ENCODE measurements at regions not wholly inside any gene's neighbourhood (a gene's known extent, or its start where the extent isn't known, plus 50 kb on each side); places are given as distances from the start of the nearest gene placed in this dataset.

DNA sequence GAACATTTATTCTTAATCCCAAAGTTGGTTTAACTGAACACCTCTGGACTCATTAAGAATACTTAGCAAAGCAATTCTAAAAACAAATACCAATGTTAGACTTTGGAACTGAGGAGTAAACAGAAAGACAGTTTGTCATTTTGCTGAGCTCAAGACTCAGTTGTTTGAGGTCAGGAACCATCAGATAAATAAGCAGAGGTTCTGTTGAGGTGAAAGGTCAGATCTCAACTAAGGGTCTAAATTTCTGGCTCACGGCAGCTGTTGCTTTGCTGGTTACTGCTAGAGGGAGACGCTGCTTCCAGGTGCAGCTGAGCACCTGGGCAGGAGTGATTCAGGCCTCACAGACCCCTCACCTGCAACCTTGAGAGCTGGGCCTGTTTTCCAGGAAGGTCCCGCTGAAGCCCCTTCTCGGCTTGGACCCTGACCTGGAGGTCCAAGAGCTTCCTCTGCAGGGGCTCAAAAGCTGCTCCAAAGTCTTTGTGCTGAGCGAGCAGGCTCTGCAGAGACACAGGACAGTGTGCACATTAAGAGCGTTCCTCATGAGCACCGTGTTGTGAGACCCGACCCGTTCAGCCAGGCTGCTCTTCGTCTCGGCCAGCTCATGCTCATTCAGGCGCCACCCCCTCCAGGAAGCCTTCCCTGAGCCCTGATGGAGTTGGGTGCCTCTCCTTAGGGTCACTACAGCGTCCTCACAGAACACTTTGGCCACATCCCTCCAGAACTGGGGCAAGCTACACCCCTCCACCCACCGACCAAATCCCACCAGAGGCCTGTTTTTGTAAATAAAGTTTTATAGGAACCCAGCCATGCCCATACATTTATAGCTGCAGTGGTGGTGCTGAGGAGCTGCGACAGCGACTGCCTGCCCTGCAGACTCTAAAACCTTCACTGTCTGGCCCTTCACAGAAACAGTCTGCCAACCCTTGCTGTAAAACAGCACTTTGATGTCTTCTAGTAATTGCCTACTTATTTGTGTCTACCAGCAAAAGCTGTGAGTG, 72.0 kb downstream of the SYNE3 start:
- no peak for TF ChIP-seq EZH2phosphoT487 (IDR thresholded peaks at IDR 0.05; ENCODE audit: borderline replicate concordance, low read length)
- TF ChIP-seq, protein P1, sequence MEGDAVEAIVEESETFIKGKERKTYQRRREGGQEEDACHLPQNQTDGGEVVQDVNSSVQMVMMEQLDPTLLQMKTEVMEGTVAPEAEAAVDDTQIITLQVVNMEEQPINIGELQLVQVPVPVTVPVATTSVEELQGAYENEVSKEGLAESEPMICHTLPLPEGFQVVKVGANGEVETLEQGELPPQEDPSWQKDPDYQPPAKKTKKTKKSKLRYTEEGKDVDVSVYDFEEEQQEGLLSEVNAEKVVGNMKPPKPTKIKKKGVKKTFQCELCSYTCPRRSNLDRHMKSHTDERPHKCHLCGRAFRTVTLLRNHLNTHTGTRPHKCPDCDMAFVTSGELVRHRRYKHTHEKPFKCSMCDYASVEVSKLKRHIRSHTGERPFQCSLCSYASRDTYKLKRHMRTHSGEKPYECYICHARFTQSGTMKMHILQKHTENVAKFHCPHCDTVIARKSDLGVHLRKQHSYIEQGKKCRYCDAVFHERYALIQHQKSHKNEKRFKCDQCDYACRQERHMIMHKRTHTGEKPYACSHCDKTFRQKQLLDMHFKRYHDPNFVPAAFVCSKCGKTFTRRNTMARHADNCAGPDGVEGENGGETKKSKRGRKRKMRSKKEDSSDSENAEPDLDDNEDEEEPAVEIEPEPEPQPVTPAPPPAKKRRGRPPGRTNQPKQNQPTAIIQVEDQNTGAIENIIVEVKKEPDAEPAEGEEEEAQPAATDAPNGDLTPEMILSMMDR (IDR thresholded peaks at IDR 0.05; ENCODE audit: low read depth, low read length, poor library complexity, severe bottlenecking) = no peak
- no peak overlapping the region for H3K4me3 ChIP-seq (ENCODE audit: low read length)
- H3K79me2 ChIP-seq (ENCODE audit: control insufficient read depth, low read length) = no peaks in the 10 kb centered on the region
- H4K20me1 ChIP-seq (ENCODE audit: control insufficient read depth, insufficient read depth, low read depth, low read length) = no peaks in the 10 kb centered on the region
- no peaks in the 10 kb centered on the region for H3K9me3 ChIP-seq (ENCODE audit: control insufficient read depth, insufficient read depth, low read length)
- H3K27ac ChIP-seq (ENCODE audit: low read depth, low read length) = no peak overlapping the region
- H3F3A ChIP-seq (ENCODE audit: control insufficient read depth, insufficient read depth) = no peaks in the 10 kb centered on the region
- no peaks in the 10 kb centered on the region for H3K27me3 ChIP-seq (ENCODE audit: control insufficient read depth, low read length)
- H3K9me2 ChIP-seq (replicated peaks; ENCODE audit: control insufficient read depth, low read length) = no peaks in the 10 kb centered on the region
- H3K4me2 ChIP-seq (ENCODE audit: low read length) = no peak overlapping the region
- peaks cover 20% of the 10 kb centered on the region for H3K4me1 ChIP-seq (ENCODE audit: control insufficient read depth, low read length)
- H3K36me3 ChIP-seq (ENCODE audit: control insufficient read depth, low read length) = no peaks in the 10 kb centered on the region

GRCh38 chr14:95442633-95443021, 73.8 kb downstream of the SYNE3 start:
- Histone ChIP-seq H3K4me2 (ENCODE audit: low read length) (no peak overlapping the region), H3K27ac (ENCODE audit: low read depth, low read length) (no peak overlapping the region), H3K9me2 (replicated peaks; ENCODE audit: control insufficient read depth, low read length) (no peaks in the 10 kb centered on the region), H3K79me2 (ENCODE audit: control insufficient read depth, low read length) (no peaks in the 10 kb centered on the region), H3K4me1 (ENCODE audit: control insufficient read depth, low read length) (peaks cover 38% of the 10 kb centered on the region), H4K20me1 (ENCODE audit: control insufficient read depth, insufficient read depth, low read depth, low read length) (no peaks in the 10 kb centered on the region), H3K4me3 (ENCODE audit: low read length) (no peak overlapping the region), H3F3A (ENCODE audit: control insufficient read depth, insufficient read depth) (no peaks in the 10 kb centered on the region), H3K36me3 (ENCODE audit: control insufficient read depth, low read length) (no peaks in the 10 kb centered on the region), H3K9me3 (ENCODE audit: control insufficient read depth, insufficient read depth, low read length) (no peaks in the 10 kb centered on the region), H3K27me3 (ENCODE audit: control insufficient read depth, low read length) (no peaks in the 10 kb centered on the region)
- TF ChIP-seq EZH2phosphoT487 (IDR thresholded peaks at IDR 0.05; ENCODE audit: borderline replicate concordance, low read length) = no peak
- TF ChIP-seq, protein P1 (IDR thresholded peaks at IDR 0.05; ENCODE audit: low read depth, low read length, poor library complexity, severe bottlenecking) = peak; percentile 90

DNA sequence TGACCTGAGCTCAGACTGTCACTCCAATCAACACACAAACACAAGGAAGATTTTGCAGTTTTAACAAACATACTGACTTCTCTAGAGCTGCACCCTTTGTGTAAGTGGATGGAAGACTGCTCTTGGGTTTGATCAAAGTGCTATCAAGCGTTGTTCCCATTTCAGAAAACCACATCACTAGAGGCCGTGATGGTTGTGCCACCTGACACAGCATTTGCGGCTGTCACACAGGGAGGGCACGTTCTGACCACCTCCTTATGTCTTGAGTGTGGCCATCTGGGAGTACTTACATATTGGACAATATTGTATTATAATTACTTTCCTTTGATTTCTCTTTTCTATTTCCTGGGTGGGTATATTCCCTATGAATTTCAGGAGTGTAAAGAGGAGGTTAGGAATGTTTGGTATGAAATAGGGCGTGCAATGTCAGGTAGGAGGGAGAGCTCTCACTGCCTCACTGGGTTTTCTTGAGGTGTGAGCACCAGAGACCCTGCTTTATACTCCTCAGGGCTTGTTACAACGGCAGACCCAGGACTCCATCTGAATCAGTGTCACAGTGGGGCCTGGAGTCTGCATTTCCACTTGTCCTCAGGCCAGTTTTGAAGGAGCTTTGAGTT, 74.3 kb downstream of the SYNE3 start:
- Histone ChIP-seq H3K9me3 (ENCODE audit: control insufficient read depth, insufficient read depth, low read length) (no peaks in the 10 kb centered on the region), H3K4me3 (ENCODE audit: low read length) (no peak overlapping the region), H3K4me1 (ENCODE audit: control insufficient read depth, low read length) (peaks cover 43% of the 10 kb centered on the region), H3K27me3 (ENCODE audit: control insufficient read depth, low read length) (no peaks in the 10 kb centered on the region), H3K36me3 (ENCODE audit: control insufficient read depth, low read length) (no peaks in the 10 kb centered on the region), H3F3A (ENCODE audit: control insufficient read depth, insufficient read depth) (peaks cover 2% of the 10 kb centered on the region; the same call in 1 of the 2 replicates), H3K9me2 (replicated peaks; ENCODE audit: control insufficient read depth, low read length) (no peaks in the 10 kb centered on the region), H3K27ac (ENCODE audit: low read depth, low read length) (no peak overlapping the region), H4K20me1 (ENCODE audit: control insufficient read depth, insufficient read depth, low read depth, low read length) (no peaks in the 10 kb centered on the region), H3K4me2 (ENCODE audit: low read length) (no peak overlapping the region), H3K79me2 (ENCODE audit: control insufficient read depth, low read length) (no peaks in the 10 kb centered on the region)
- no peak for TF ChIP-seq EZH2phosphoT487 (IDR thresholded peaks at IDR 0.05; ENCODE audit: borderline replicate concordance, low read length)
- TF ChIP-seq, protein P1 (IDR thresholded peaks at IDR 0.05; ENCODE audit: low read depth, low read length, poor library complexity, severe bottlenecking) = no peak
